ENCODE measurements at regions not wholly inside any gene's neighbourhood (a gene's known extent, or its start where the extent isn't known, plus 50 kb on each side); places are given as distances from the start of the nearest gene placed in this dataset.

- ATAC-seq, result no peak
- H3K27ac ChIP-seq, result no peak overlapping the region
- no peak for TF ChIP-seq CTCF (IDR thresholded peaks at IDR 0.05)
- no peak for TF ChIP-seq POLR2A (IDR thresholded peaks at IDR 0.05)
- peaks cover 0 to 5% (median 0%) of the 10 kb centered on the region in 12 donors for H3K9me3 ChIP-seq
- no peak overlapping the region for H3K4me3 ChIP-seq
- 35 to 54% (median 40%) methylated on average over 5 of the region's 5 CpGs for WGBS, 4 donors
- no peak for DNase-seq
- intact Hi-C loops (cut with DNase I), result no loop called here
- H3K36me3 ChIP-seq, result no peaks in the 10 kb centered on the region
- H3K27me3 ChIP-seq, result no peaks in the 10 kb centered on the region
- H3K4me1 ChIP-seq, result no peaks in the 10 kb centered on the region
Observed at GRCh38 chr2:81598453-81598852, 1293.9 kb upstream of the LRRTM1 start.

GRCh38 chr2:81589406-81589805 is 1284.9 kb upstream of the LRRTM1 start:
- DNase-seq (no peak), ATAC-seq (no peak)
- Histone ChIP-seq H3K9me3 (no peaks in the 10 kb centered on the region), H3K4me3 (no peak overlapping the region), H3K27ac (no peak overlapping the region), H3K4me1 (no peaks in the 10 kb centered on the region), H3K36me3 (no peaks in the 10 kb centered on the region), H3K27me3 (no peaks in the 10 kb centered on the region)
- WGBS, 4 donors, result 71 to 82% (median 75%) methylated on average over 2 of the region's 2 CpGs
- intact Hi-C loops (cut with DNase I), result no loop called here
- TF ChIP-seq CTCF (IDR thresholded peaks at IDR 0.05), result no peak
- no peak for TF ChIP-seq POLR2A (IDR thresholded peaks at IDR 0.05)

- Histone ChIP-seq H3K36me3 (no peaks in the 10 kb centered on the region), H3K4me1 (no peaks in the 10 kb centered on the region), H3K4me3 (no peak overlapping the region), H3K27ac (no peak overlapping the region), H3K27me3 (no peaks in the 10 kb centered on the region), H3K9me3 (peaks cover 0 to 7% (median 0%) of the 10 kb centered on the region in 12 donors)
- WGBS, 4 donors, result 88 to 92% (median 89%) methylated on average over 14 to 20 of the region's 20 CpGs
- ATAC-seq (peak in 1 of 4 donors; percentile 20), DNase-seq (peak in 1 of 5 donors; percentile 55)
- intact Hi-C loops (cut with DNase I), result no loop called here
- TF ChIP-seq POLR2A (IDR thresholded peaks at IDR 0.05) (no peak), CTCF (IDR thresholded peaks at IDR 0.05) (no peak)
Observed at GRCh38 chr2:81583311-81584108, 1279.0 kb upstream of the LRRTM1 start.

- 62 to 74% (median 69%) methylated on average over 2 of the region's 2 CpGs for WGBS, 4 donors
- DNase-seq, result no peak
- Histone ChIP-seq H3K4me1 (no peaks in the 10 kb centered on the region), H3K36me3 (no peaks in the 10 kb centered on the region), H3K9me3 (no peaks in the 10 kb centered on the region), H3K4me3 (no peak overlapping the region), H3K27ac (no peak overlapping the region), H3K27me3 (no peaks in the 10 kb centered on the region)
- intact Hi-C loops (cut with DNase I), result no loop called here
- TF ChIP-seq POLR2A (IDR thresholded peaks at IDR 0.05) (no peak), CTCF (IDR thresholded peaks at IDR 0.05) (no peak)
- no peak for ATAC-seq
Observed at GRCh38 chr2:81576713-81577112, 1272.2 kb upstream of the LRRTM1 start.

Data from heart left ventricle (tissue), 16 donors.